SHP77 treated with DMSO at 0.1 percent for 48 hours (cell line): ENCODE measurements at regions not wholly inside any gene's neighbourhood (a gene's known extent, or its start where the extent isn't known, plus 50 kb on each side); places are given as distances from the start of the nearest gene placed in this dataset.
"Not testable (repeated sequence)": the region's sequence is repeated elsewhere in the genome, so short reads cannot be mapped to it uniquely, and the experiment has no call there.

Experiments used
- DNase-seq: peaks from one replicate; lab custom pipeline; 2025; lab: John Stamatoyannopoulos, UW

- DNase-seq: not testable (repeated sequence)
These were observed 428.8 kb downstream of the FGF13 start for GRCh38 chrX:138282598-138283150.

- DNase-seq: no peak
These were observed 424.2 kb downstream of the FGF13 start for GRCh38 chrX:138287205-138287877.

DNA sequence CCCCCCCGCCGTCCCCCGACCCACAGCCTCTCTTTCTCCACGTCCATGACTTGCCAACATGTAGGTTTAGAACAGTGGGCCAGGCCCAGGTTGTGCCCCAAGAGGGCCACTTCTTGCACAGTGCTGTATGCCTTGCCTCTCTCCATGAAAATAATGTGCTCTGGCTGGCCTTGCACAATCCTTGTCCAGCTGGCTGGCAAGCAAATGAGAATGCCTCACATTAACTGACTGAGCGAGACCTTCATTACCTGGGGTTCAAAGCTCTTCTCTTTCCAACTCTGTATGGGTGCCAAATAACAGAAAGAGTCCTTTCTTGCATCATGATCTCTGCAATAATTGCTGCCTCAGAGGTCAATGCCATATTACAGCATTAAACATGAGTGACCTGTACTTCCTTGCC is 416.6 kb downstream of the FGF13 start:
- no peak for DNase-seq

- DNase-seq: no peak
These were observed 413.2 kb downstream of the FGF13 start for GRCh38 chrX:138298268-138298667.

DNA sequence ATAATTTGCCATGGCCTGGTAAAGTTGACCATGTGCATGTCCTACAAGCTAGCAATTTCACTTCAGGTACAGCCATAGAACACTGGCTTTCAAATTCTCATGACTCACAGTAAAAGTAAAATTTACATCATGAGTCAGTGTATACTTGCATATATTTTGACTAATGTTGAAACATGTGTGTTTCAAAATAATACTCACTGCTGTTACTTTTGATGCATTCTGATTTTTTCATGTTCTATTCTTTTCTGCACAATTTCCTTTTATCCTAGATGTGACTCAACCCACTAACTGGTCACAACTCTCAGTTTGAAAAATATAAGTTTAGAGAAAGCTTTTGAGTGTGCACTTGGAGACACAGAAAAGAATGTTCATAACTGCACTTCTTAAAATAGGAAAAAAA is 365.7 kb downstream of the FGF13 start:
- no peak for DNase-seq

- no peak for DNase-seq
These were observed 362.2 kb downstream of the FGF13 start for GRCh38 chrX:138349351-138349750.

DNA sequence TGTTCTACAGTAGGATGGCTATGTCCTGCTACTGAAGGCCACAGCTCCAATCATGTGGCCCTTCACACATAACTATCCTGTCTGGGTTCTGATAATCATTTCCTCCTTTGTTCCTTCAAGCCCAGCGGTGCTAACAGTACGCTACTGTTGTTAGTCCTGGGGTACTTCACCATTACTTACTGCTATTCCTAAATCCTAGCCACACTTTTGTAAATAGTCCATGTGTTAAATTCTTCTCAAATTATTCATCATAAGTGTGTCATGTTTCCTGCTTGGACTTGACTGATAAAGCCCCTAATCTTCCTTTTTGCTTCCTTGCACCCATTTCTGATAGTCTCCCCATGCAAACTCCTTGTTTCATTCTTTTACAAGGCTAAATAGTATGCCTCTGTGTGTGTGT is 332.6 kb downstream of the FGF13 start:
- DNase-seq: no peak

DNA sequence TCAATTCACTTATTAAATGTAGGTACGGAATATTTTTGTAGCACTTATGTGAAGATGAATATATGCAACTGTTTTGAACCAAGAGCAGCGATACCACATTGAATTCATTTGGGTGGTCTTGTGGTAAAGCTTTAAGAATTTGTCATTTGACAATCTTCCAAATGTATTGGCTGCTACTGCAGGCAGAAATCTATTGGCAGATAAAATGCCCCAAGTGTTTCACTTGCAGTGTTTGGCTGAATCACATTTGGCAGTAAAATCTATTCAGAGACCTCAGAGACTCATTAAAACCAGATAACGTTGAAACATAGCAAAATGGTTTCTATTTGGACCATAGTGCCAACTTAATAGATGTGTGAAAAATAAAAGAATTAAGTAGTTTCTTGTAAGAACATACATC is 303.4 kb downstream of the FGF13 start:
- DNase-seq: no peak

DNA sequence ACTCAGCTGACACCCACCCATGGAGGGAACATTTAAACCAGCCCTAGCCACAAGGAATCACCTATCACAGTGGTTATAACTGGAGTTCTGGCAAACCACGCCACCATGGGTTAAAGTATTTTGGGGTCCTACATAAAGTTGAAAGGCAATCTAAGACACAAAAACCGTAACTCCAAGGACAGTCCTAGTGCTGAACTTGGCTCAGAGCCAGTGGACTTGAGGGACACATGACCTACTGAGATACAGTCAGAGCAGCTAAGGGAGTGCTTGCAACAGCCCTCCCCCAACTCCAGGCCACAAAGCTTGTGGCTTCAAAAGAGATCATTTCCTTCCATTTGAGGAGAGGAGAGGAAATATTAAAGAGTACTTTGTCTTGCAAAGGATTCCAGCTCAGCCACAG is 300.5 kb downstream of the FGF13 start:
- no peak for DNase-seq
